ENCODE measurements at regions not wholly inside any gene's neighbourhood (a gene's known extent, or its start where the extent isn't known, plus 50 kb on each side); places are given as distances from the start of the nearest gene placed in this dataset.

GRCh38 chr10:129253161-129253864 is 213.7 kb upstream of the MGMT start:
- no peak for TF ChIP-seq CTCF (conservative IDR thresholded peaks at IDR 0.05)

GRCh38 chr10:129253865-129254179 is 213.2 kb upstream of the MGMT start:
- H3K27ac ChIP-seq: no peak overlapping the region
- no peak for TF ChIP-seq CTCF (conservative IDR thresholded peaks at IDR 0.05)

More at GRCh38 chr10:129253161-129253864, 213.7 kb upstream of the MGMT start:
- H3K27ac ChIP-seq: no peak overlapping the region

GRCh38 chr10:129258283-129258923 is 208.6 kb upstream of the MGMT start:
- no peak for TF ChIP-seq CTCF (conservative IDR thresholded peaks at IDR 0.05)

GRCh38 chr10:129259128-129259815 is 207.8 kb upstream of the MGMT start:
- TF ChIP-seq CTCF (conservative IDR thresholded peaks at IDR 0.05): no peak
- H3K27ac ChIP-seq: no peak overlapping the region

More at GRCh38 chr10:129258283-129258923, 208.6 kb upstream of the MGMT start:
- no peak overlapping the region for H3K27ac ChIP-seq

GRCh38 chr10:129272176-129272575 is 194.9 kb upstream of the MGMT start:
- H3K27ac ChIP-seq: no peak overlapping the region
- TF ChIP-seq CTCF (conservative IDR thresholded peaks at IDR 0.05): no peak

GRCh38 chr10:129272866-129273650 is 194.0 kb upstream of the MGMT start:
- TF ChIP-seq CTCF (conservative IDR thresholded peaks at IDR 0.05): no peak

GRCh38 chr10:129273860-129274259 is 193.2 kb upstream of the MGMT start:
- no peak overlapping the region for H3K27ac ChIP-seq
- TF ChIP-seq CTCF (conservative IDR thresholded peaks at IDR 0.05): no peak

More at GRCh38 chr10:129272866-129273650, 194.0 kb upstream of the MGMT start:
- H3K27ac ChIP-seq: no peak overlapping the region
